VCaP (cell line): ENCODE measurements at regions not wholly inside any gene's neighbourhood (a gene's known extent, or its start where the extent isn't known, plus 50 kb on each side); places are given as distances from the start of the nearest gene placed in this dataset.

Experiments used
- H3K27ac ChIP-seq: fragments of 450-650 bp; 2 replicates; pipeline ENCODE4 v1.5.1; 2017
- TF ChIP-seq, protein P1 (sequence below): fragments of 450-650 bp; conservative IDR thresholded peaks from 2 replicates; pipeline ENCODE4 v1.5.1; 2017; ENCODE audit warnings: mild to moderate bottlenecking, moderate library complexity

DNA sequence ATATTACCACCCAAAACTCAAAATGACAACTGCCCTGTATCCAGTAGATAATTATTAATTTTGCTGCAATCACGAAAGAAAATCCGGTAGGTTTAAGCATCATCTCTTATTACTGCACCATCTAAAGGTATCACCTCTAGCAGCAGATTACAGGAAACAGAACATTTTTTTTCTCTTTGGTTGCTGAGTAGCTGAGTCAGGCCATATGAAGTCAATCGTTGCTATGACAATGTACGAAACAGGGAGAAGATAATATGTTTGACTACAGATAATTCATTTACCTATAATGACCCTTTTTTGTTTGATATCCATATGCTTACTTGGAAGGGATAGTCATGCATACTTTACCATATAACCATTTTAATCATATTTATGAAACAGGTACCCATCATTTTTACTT lies 831.6 kb upstream of the CHAC2 start:
- TF ChIP-seq, protein P1, sequence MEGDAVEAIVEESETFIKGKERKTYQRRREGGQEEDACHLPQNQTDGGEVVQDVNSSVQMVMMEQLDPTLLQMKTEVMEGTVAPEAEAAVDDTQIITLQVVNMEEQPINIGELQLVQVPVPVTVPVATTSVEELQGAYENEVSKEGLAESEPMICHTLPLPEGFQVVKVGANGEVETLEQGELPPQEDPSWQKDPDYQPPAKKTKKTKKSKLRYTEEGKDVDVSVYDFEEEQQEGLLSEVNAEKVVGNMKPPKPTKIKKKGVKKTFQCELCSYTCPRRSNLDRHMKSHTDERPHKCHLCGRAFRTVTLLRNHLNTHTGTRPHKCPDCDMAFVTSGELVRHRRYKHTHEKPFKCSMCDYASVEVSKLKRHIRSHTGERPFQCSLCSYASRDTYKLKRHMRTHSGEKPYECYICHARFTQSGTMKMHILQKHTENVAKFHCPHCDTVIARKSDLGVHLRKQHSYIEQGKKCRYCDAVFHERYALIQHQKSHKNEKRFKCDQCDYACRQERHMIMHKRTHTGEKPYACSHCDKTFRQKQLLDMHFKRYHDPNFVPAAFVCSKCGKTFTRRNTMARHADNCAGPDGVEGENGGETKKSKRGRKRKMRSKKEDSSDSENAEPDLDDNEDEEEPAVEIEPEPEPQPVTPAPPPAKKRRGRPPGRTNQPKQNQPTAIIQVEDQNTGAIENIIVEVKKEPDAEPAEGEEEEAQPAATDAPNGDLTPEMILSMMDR, result no peak
- H3K27ac ChIP-seq, result no peak overlapping the region

DNA sequence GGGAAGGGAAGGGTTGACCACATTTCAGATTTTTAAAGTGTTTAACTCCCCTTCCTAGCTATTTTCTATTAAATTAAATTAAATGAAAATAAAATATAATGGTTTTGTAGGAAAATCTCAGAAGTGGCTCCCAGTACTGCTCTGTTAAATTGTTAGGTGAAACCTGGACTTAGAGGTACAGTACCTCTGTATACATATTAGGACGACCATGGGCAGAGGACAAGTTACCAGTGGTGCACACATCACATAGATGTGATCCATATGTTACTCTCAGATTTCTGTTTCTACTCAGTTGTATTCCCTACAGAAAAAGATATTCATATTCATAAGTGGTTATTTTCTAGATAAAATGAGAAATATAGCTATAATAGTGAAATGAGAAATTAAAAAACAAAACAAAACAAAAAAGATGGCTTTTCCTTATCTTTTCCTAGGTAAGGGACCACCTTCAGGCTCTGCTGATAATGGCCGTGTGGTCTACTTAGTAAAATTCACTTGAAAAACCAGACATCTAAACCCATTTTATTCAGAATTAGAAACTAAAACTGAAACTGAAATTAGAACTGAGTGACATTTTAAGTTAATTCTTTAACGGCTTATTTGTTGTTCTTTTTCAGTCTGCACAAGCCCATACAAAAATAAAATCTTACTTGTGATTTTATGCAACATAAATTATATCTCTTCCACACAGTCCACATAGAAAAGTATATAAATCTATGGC lies 832.5 kb upstream of the CHAC2 start:
- TF ChIP-seq, protein P1, result no peak
- H3K27ac ChIP-seq, result no peak overlapping the region

DNA sequence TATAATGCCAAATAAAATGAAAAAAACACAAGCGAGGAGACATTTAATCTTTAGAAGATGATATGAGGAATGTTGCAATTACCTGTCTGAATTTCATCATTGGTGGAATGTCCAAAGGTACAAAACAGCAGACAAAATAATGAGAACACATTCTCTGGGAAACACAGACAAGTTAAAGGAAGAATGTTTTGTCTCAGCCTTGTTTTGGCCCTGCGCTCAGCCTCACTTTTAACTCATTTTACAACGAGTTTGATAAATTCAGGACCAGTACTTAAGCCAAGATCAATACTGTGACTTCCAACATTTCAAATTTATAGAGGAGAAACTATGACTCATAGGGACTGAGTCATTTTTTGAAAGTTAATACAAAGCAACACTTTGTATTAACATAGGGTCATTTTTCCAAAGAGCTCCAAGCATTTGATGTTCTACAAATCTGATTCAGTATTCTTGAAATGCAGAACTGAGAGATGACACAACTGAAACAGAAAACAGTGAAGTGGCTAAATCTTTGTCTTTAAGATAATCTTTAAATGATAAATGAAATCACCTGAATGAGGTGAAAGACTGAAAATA lies 833.2 kb upstream of the CHAC2 start:
- no peak overlapping the region for H3K27ac ChIP-seq
- TF ChIP-seq, protein P1, result no peak

DNA sequence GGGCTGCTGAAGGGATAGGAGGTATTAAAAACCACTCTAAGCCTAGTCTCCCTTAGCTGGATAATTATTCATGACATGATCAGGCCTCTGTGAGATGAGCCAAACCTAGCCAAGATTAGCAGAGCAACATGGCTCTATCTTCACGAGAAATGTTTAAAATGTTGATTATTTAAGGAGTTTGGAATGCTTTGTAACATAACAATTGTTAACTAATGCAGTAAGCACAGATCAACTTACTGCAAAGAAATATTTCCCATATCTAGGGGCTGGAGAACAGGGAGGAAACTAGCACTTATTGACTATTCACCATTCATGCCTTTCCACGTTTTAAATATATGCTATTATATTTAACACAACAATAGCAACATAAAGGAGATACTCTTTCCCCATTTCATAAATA lies 833.7 kb upstream of the CHAC2 start:
- TF ChIP-seq, protein P1, result no peak
- H3K27ac ChIP-seq, result no peak overlapping the region

DNA sequence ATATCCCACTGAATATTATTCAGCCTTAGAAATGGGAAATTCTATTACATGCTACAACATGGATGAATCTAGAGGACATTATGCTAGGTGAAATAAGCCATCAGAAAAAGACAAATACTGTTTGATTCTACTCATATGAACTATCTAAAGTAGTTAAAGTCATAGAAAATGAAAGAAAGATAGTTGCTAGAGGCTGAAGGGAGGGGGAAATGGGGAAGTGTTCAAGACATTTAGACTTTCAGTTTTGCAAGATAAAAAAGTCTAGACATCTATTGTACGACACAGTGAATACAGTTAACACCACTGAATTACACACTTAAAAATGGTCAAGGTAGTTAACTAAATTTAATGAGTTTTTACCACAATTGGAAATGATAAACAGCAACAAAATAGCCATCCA lies 835.9 kb upstream of the CHAC2 start:
- no peak overlapping the region for H3K27ac ChIP-seq
- TF ChIP-seq, protein P1, result no peak

DNA sequence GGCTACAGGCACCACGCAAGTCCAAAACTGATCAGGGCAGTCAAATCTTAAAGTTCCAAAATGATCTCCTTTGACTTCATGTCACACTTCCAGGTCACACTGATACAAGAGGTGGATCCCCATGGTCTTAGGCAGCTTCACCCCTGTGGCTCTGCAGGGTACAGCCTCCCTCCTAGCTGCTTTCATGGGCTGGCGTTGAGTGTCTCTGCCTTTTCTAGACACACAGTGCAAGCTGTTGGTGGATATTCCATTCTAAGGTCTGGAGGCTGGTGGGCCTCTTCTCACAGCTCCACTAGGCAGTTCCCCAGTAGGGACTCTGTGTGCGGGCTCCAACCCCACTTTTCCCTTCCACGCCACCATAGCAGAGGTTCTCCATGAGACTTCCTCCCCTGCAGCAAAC lies 838.2 kb upstream of the CHAC2 start:
- no peak overlapping the region for H3K27ac ChIP-seq
- TF ChIP-seq, protein P1, result no peak

DNA sequence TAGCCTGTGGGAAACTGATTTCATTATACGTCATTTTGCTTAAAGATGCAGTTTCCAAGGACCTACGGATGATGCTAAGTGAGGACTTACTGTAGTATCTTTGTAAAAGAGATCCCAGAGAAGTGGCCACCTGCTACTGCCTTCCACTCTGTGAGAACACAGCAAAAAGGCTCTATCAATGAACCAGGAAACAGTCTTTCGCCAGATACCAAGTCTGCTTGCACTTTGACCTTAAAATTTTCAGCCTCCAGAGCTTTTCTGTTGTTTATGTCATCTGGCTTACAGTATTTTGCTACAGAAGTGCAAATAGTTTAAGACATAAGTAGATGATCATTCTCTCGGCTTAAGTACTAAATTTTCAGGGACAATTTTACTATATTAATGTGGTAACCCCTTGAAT lies 847.9 kb upstream of the CHAC2 start:
- H3K27ac ChIP-seq, result no peak overlapping the region
- TF ChIP-seq, protein P1, result no peak
